ENCODE measurements at regions not wholly inside any gene's neighbourhood (a gene's known extent, or its start where the extent isn't known, plus 50 kb on each side); places are given as distances from the start of the nearest gene placed in this dataset.
A peak's percentile ranks its signal among the peaks of the same experiment; 100 is the strongest.

- H3K4me3 ChIP-seq (ENCODE audit: low read depth, poor library complexity, severe bottlenecking), result no peak overlapping the region
- no peak for TF ChIP-seq POLR2A (IDR thresholded peaks at IDR 0.05)
- no peak for TF ChIP-seq CTCF (IDR thresholded peaks at IDR 0.05)
- no peak for DNase-seq (ENCODE audit: low spot score in 2 of 2)
- 82 to 85% methylated on average over 4 of the region's 4 CpGs for WGBS, 2 donors
- intact Hi-C loops (cut with DNase I; ENCODE audit: low total_unique reads), result no loop called here
These were observed 230.4 kb upstream of the CHST9 start for GRCh38 chr18:27415495-27415894.

GRCh38 chr18:27414682-27415081 lies 229.6 kb upstream of the CHST9 start:
- intact Hi-C loops (cut with DNase I; ENCODE audit: low total_unique reads), result no loop called here
- 82 to 87% methylated on average over 1 of the region's 1 CpG for WGBS, 2 donors
- no peak for DNase-seq (ENCODE audit: low spot score in 2 of 2)
- TF ChIP-seq POLR2A (IDR thresholded peaks at IDR 0.05) (no peak), CTCF (IDR thresholded peaks at IDR 0.05) (no peak)
- no peak overlapping the region for H3K4me3 ChIP-seq (ENCODE audit: low read depth, poor library complexity, severe bottlenecking)

GRCh38 chr18:27413495-27414401 lies 228.6 kb upstream of the CHST9 start:
- DNase-seq (ENCODE audit: low spot score in 2 of 2), result peak in 1 of 2 donors; percentile 44
- TF ChIP-seq CTCF (IDR thresholded peaks at IDR 0.05), result no peak
- no peak for TF ChIP-seq POLR2A (IDR thresholded peaks at IDR 0.05)
- WGBS, 2 donors, result 22 to 28% methylated on average over 7 of the region's 7 CpGs
- no peak overlapping the region for H3K4me3 ChIP-seq (ENCODE audit: low read depth, poor library complexity, severe bottlenecking)
- intact Hi-C loops (cut with DNase I; ENCODE audit: low total_unique reads), result no loop called here

- DNase-seq (ENCODE audit: low spot score in 2 of 2), result no peak
- intact Hi-C loops (cut with DNase I; ENCODE audit: low total_unique reads), result no loop called here
- TF ChIP-seq CTCF (IDR thresholded peaks at IDR 0.05), result no peak
- no peak for TF ChIP-seq POLR2A (IDR thresholded peaks at IDR 0.05)
- WGBS, 2 donors, result 76 to 88% methylated on average over 1 of the region's 1 CpG
- H3K4me3 ChIP-seq (ENCODE audit: low read depth, poor library complexity, severe bottlenecking), result no peak overlapping the region
These were observed 227.4 kb upstream of the CHST9 start for GRCh38 chr18:27412556-27412955.

GRCh38 chr18:27411911-27412310 lies 226.8 kb upstream of the CHST9 start:
- DNase-seq (ENCODE audit: low spot score in 2 of 2), result no peak
- TF ChIP-seq CTCF (IDR thresholded peaks at IDR 0.05) (no peak), POLR2A (IDR thresholded peaks at IDR 0.05) (no peak)
- intact Hi-C loops (cut with DNase I; ENCODE audit: low total_unique reads), result no loop called here
- WGBS, 2 donors, result 46 to 72% methylated on average over 2 of the region's 2 CpGs
- H3K4me3 ChIP-seq (ENCODE audit: low read depth, poor library complexity, severe bottlenecking), result no peak overlapping the region

Data from lower leg skin (tissue), 4 donors.